ENCODE measurements at regions not wholly inside any gene's neighbourhood (a gene's known extent, or its start where the extent isn't known, plus 50 kb on each side); places are given as distances from the start of the nearest gene placed in this dataset.
A peak's percentile ranks its signal among the peaks of the same experiment; 100 is the strongest.

DNA sequence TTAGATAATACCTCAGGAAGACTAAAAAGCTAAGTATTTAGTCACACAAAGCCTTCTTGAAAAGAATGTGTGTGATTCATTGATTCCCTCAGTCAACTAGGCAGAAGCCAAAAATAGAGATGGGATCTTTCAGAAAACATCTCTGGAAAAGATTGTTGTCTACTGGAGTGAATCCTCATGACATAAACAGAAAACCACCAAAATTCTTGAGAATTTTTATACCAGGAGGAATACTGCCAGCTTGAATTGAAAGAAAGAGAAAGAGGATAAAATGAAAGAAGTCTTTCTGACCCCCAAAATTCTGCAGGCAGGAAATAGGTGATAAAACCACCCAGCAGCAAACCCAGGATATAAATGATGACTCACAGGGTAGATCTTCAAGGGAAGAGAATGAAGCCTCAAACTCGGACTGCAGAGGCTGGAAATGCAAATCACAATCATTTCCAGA is 363.1 kb upstream of the PLSCR5 start:
- TF ChIP-seq POLR2A (IDR thresholded peaks at IDR 0.05; ENCODE audit: borderline replicate concordance, extremely low read depth, insufficient read depth, insufficient read length) (no peak), RAD21 (IDR thresholded peaks at IDR 0.05; ENCODE audit: low read depth) (no peak; the same call in 1 of the 2 replicates), EZH2 (IDR thresholded peaks at IDR 0.05) (no peak), EZH2phosphoT487 (IDR thresholded peaks at IDR 0.05; ENCODE audit: borderline replicate concordance) (no peak), FOSL1 (IDR thresholded peaks at IDR 0.05; ENCODE audit: low read depth) (peak; percentile 79), POLR2AphosphoS5 (IDR thresholded peaks at IDR 0.05; ENCODE audit: low read depth, low read length) (no peak), SP1 (IDR thresholded peaks at IDR 0.05; ENCODE audit: low read depth) (peak; percentile 63), EGR1 (IDR thresholded peaks at IDR 0.05; ENCODE audit: low read depth) (no peak)
- TF ChIP-seq, protein P1, sequence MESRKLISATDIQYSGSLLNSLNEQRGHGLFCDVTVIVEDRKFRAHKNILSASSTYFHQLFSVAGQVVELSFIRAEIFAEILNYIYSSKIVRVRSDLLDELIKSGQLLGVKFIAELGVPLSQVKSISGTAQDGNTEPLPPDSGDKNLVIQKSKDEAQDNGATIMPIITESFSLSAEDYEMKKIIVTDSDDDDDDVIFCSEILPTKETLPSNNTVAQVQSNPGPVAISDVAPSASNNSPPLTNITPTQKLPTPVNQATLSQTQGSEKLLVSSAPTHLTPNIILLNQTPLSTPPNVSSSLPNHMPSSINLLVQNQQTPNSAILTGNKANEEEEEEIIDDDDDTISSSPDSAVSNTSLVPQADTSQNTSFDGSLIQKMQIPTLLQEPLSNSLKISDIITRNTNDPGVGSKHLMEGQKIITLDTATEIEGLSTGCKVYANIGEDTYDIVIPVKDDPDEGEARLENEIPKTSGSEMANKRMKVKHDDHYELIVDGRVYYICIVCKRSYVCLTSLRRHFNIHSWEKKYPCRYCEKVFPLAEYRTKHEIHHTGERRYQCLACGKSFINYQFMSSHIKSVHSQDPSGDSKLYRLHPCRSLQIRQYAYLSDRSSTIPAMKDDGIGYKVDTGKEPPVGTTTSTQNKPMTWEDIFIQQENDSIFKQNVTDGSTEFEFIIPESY (IDR thresholded peaks at IDR 0.05; ENCODE audit: extremely low read depth, insufficient replicate concordance, low read length): no peak
- TF ChIP-seq, protein P2, sequence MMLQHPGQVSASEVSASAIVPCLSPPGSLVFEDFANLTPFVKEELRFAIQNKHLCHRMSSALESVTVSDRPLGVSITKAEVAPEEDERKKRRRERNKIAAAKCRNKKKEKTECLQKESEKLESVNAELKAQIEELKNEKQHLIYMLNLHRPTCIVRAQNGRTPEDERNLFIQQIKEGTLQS (IDR thresholded peaks at IDR 0.05): no peak
- TF ChIP-seq, protein P3, sequence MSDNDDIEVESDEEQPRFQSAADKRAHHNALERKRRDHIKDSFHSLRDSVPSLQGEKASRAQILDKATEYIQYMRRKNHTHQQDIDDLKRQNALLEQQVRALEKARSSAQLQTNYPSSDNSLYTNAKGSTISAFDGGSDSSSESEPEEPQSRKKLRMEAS (IDR thresholded peaks at IDR 0.05): no peak
- TF ChIP-seq, protein P4, sequence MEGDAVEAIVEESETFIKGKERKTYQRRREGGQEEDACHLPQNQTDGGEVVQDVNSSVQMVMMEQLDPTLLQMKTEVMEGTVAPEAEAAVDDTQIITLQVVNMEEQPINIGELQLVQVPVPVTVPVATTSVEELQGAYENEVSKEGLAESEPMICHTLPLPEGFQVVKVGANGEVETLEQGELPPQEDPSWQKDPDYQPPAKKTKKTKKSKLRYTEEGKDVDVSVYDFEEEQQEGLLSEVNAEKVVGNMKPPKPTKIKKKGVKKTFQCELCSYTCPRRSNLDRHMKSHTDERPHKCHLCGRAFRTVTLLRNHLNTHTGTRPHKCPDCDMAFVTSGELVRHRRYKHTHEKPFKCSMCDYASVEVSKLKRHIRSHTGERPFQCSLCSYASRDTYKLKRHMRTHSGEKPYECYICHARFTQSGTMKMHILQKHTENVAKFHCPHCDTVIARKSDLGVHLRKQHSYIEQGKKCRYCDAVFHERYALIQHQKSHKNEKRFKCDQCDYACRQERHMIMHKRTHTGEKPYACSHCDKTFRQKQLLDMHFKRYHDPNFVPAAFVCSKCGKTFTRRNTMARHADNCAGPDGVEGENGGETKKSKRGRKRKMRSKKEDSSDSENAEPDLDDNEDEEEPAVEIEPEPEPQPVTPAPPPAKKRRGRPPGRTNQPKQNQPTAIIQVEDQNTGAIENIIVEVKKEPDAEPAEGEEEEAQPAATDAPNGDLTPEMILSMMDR (IDR thresholded peaks at IDR 0.05 in 2 of 3, conservative IDR thresholded peaks at IDR 0.05 in 1 of 3; ENCODE audit: borderline replicate concordance in 1 of 3, insufficient read depth in 1 of 3, low read depth in 2 of 3, low read length in 2 of 3): no peak
